Right cardiac atrium (tissue), 5 donors: ENCODE measurements at regions not wholly inside any gene's neighbourhood (a gene's known extent, or its start where the extent isn't known, plus 50 kb on each side); places are given as distances from the start of the nearest gene placed in this dataset.
A peak's percentile ranks its signal among the peaks of the same experiment; 100 is the strongest.

Source experiments
- ATAC-seq, 2 donors: fragments of 200-7000 bp; cut with Tn5 transposase; one replicate each; pipeline versions ENCODE4 v1.8.0 to v1.9.1; 2020; ENCODE audit warnings: moderate library complexity in 2 of 2, mild to moderate bottlenecking in 1 of 2
- DNase-seq, 3 donors: peaks; one replicate each; pipeline ENCODE4 v3.0.0-alpha.2; 2020
- H3K27ac ChIP-seq: one replicate; pipeline ENCODE4 v1.5.1; 2013; ENCODE audit warnings: mild to moderate bottlenecking, low read length, control low read depth, moderate library complexity
- H3K27me3 ChIP-seq: one replicate; pipeline ENCODE4 v1.6.1; 2013; ENCODE audit not compliant: control insufficient read depth, insufficient read depth
- H3K4me1 ChIP-seq: one replicate; pipeline ENCODE4 v1.6.1; 2013; ENCODE audit warnings: low read length; ENCODE audit not compliant: control insufficient read depth, insufficient read depth
- H3K4me3 ChIP-seq: one replicate; pipeline ENCODE4 v1.5.1; 2013; ENCODE audit warnings: low read length, control low read depth
- H3K9me3 ChIP-seq: one replicate; pipeline ENCODE4 v1.6.1; 2013; ENCODE audit warnings: low read length; ENCODE audit not compliant: control insufficient read depth
- WGBS: extraction: QIAGEN DNeasy Blood & Tissue Kit; methylation state at CpG from one replicate; pipeline ENCODE4 v1.1.7; 2013; 5-methylcytosine and 5-hydroxymethylcytosine counted together
- intact Hi-C, 4 donors: fragments of 100-400 bp; cut with DNase I; formaldehyde crosslinking; loops; one replicate each; pipeline versions ENCODE4 v1.11.0 to v1.14.0; 2022 to 2023
- donor health status: healthy with polysubstance abuse.
- donor health status: DM: no; HTN: yes; CAD: no.
- donor health status: DM: no; HTN: no; CAD: no.
- donor health status: DM: no; HTN: yes; CAD: no; lungs with severe emphysema.
- donor health status: DM: yes; HTN: yes; CAD: no.

GRCh38 chr3:124444896-124445295 is 285.4 kb upstream of the UMPS start:
- no peaks in the 10 kb centered on the region for H3K9me3 ChIP-seq
- no peak overlapping the region for H3K27ac ChIP-seq
- ATAC-seq = no peak
- intact Hi-C loops = no loop called here
- 96% methylated on average over 3 of the region's 3 CpGs for WGBS
- no peaks in the 10 kb centered on the region for H3K4me1 ChIP-seq
- no peaks in the 10 kb centered on the region for H3K27me3 ChIP-seq
- DNase-seq = no peak
- no peak overlapping the region for H3K4me3 ChIP-seq

GRCh38 chr3:124447845-124448244 is 282.4 kb upstream of the UMPS start:
- H3K27ac ChIP-seq = no peak overlapping the region
- DNase-seq (no peak), ATAC-seq (no peak)
- intact Hi-C loops = no loop called here
- H3K27me3 ChIP-seq = no peaks in the 10 kb centered on the region
- no peak overlapping the region for H3K4me3 ChIP-seq
- WGBS = 48% methylated on average over 2 of the region's 2 CpGs
- no peaks in the 10 kb centered on the region for H3K4me1 ChIP-seq
- no peaks in the 10 kb centered on the region for H3K9me3 ChIP-seq

- DNase-seq (no peak), ATAC-seq (no peak)
- Histone ChIP-seq H3K9me3 (no peaks in the 10 kb centered on the region), H3K27ac (no peak overlapping the region), H3K4me1 (no peaks in the 10 kb centered on the region), H3K27me3 (no peaks in the 10 kb centered on the region), H3K4me3 (no peak overlapping the region)
- intact Hi-C loops = no loop called here
These were observed 281.3 kb upstream of the UMPS start for GRCh38 chr3:124448954-124449353.

- Histone ChIP-seq H3K27ac (no peak overlapping the region), H3K9me3 (no peaks in the 10 kb centered on the region), H3K4me3 (no peak overlapping the region), H3K4me1 (no peaks in the 10 kb centered on the region), H3K27me3 (no peaks in the 10 kb centered on the region)
- WGBS = 92% methylated on average over 3 of the region's 3 CpGs
- no peak for ATAC-seq
- no peak for DNase-seq
- intact Hi-C loops = no loop called here
These were observed 279.9 kb upstream of the UMPS start for GRCh38 chr3:124450366-124450765.

GRCh38 chr3:124451630-124452317 is 278.5 kb upstream of the UMPS start:
- H3K27ac ChIP-seq = no peak overlapping the region
- DNase-seq (no peak), ATAC-seq (no peak)
- no peak overlapping the region for H3K4me3 ChIP-seq
- intact Hi-C loops = no loop called here
- H3K9me3 ChIP-seq = no peaks in the 10 kb centered on the region
- no peaks in the 10 kb centered on the region for H3K27me3 ChIP-seq
- 90% methylated on average over 3 of the region's 3 CpGs for WGBS
- no peaks in the 10 kb centered on the region for H3K4me1 ChIP-seq

- no peak for DNase-seq
- WGBS = 81% methylated on average over 4 of the region's 4 CpGs
- no peaks in the 10 kb centered on the region for H3K9me3 ChIP-seq
- no peaks in the 10 kb centered on the region for H3K4me1 ChIP-seq
- intact Hi-C loops = no loop called here
- no peaks in the 10 kb centered on the region for H3K27me3 ChIP-seq
- no peak for ATAC-seq
- H3K4me3 ChIP-seq = no peak overlapping the region
- no peak overlapping the region for H3K27ac ChIP-seq
These were observed 277.1 kb upstream of the UMPS start for GRCh38 chr3:124453189-124453588.

- Histone ChIP-seq H3K27ac (no peak overlapping the region), H3K9me3 (no peaks in the 10 kb centered on the region), H3K4me3 (no peak overlapping the region), H3K27me3 (no peaks in the 10 kb centered on the region), H3K4me1 (no peaks in the 10 kb centered on the region)
- intact Hi-C loops = no loop called here
- ATAC-seq (no peak), DNase-seq (no peak)
These were observed 274.4 kb upstream of the UMPS start for GRCh38 chr3:124455891-124456290.

- Histone ChIP-seq H3K4me3 (no peak overlapping the region), H3K27ac (no peak overlapping the region), H3K27me3 (no peaks in the 10 kb centered on the region), H3K9me3 (no peaks in the 10 kb centered on the region), H3K4me1 (no peaks in the 10 kb centered on the region)
- ATAC-seq (no peak), DNase-seq (peak in 1 of 3 donors; percentile 35)
- 89% methylated on average over 11 of the region's 11 CpGs for WGBS
- intact Hi-C loops = no loop called here
These were observed 273.7 kb upstream of the UMPS start for GRCh38 chr3:124456506-124456905.

GRCh38 chr3:124459678-124460077 is 270.6 kb upstream of the UMPS start:
- Histone ChIP-seq H3K4me3 (no peak overlapping the region), H3K4me1 (no peaks in the 10 kb centered on the region), H3K9me3 (no peaks in the 10 kb centered on the region), H3K27me3 (no peaks in the 10 kb centered on the region), H3K27ac (no peak overlapping the region)
- ATAC-seq = no peak
- WGBS = 96% methylated on average over 2 of the region's 2 CpGs
- intact Hi-C loops = loop anchor here in 1 of 4 donors (10.0 kb wide), 2 partner anchors 105 to 385 kb away; no protein-coding TSS in a partner anchor
- no peak for DNase-seq

- 84% methylated on average over 2 of the region's 2 CpGs for WGBS
- Histone ChIP-seq H3K9me3 (no peaks in the 10 kb centered on the region), H3K4me1 (no peaks in the 10 kb centered on the region), H3K4me3 (no peak overlapping the region), H3K27me3 (no peaks in the 10 kb centered on the region), H3K27ac (no peak overlapping the region)
- ATAC-seq = no peak
- DNase-seq = no peak
- intact Hi-C loops = loop anchor here in 1 of 4 donors (10.0 kb wide), 2 partner anchors 106 to 386 kb away; no protein-coding TSS in a partner anchor
These were observed 269.1 kb upstream of the UMPS start for GRCh38 chr3:124461126-124461525.

- 88% methylated on average over 4 of the region's 4 CpGs for WGBS
- ATAC-seq (no peak), DNase-seq (no peak)
- no peak overlapping the region for H3K27ac ChIP-seq
- intact Hi-C loops = loop anchor here in 1 of 4 donors (10.0 kb wide), 2 partner anchors 107 to 387 kb away; no protein-coding TSS in a partner anchor
- H3K4me3 ChIP-seq = no peak overlapping the region
- no peaks in the 10 kb centered on the region for H3K4me1 ChIP-seq
- no peaks in the 10 kb centered on the region for H3K9me3 ChIP-seq
- H3K27me3 ChIP-seq = no peaks in the 10 kb centered on the region
These were observed 268.2 kb upstream of the UMPS start for GRCh38 chr3:124461838-124462632.
